ENCODE measurements at regions not wholly inside any gene's neighbourhood (a gene's known extent, or its start where the extent isn't known, plus 50 kb on each side); places are given as distances from the start of the nearest gene placed in this dataset.

GRCh38 chr10:4522296-4523000 is 303.6 kb upstream of the AKR1E2 start:
- Histone ChIP-seq H3K4me3 (no peak overlapping the region), H3K27ac (no peak overlapping the region)
- no peak for DNase-seq (ENCODE audit: low spot score)
- TF ChIP-seq CTCF (IDR thresholded peaks at IDR 0.05) = no peak

GRCh38 chr10:4519658-4520402 is 306.2 kb upstream of the AKR1E2 start:
- Histone ChIP-seq H3K27ac (peak overlapping the region in 1 of 2 donors; percentile 8), H3K4me3 (no peak overlapping the region)
- no peak for TF ChIP-seq CTCF (IDR thresholded peaks at IDR 0.05)
- no peak for DNase-seq (ENCODE audit: low spot score)

GRCh38 chr10:4517746-4518145 is 308.3 kb upstream of the AKR1E2 start:
- no peak overlapping the region for H3K4me3 ChIP-seq
- TF ChIP-seq CTCF (IDR thresholded peaks at IDR 0.05) = no peak
- no peak for DNase-seq (ENCODE audit: low spot score)
- H3K27ac ChIP-seq = no peak overlapping the region

GRCh38 chr10:4515721-4516120 is 310.3 kb upstream of the AKR1E2 start:
- TF ChIP-seq CTCF (IDR thresholded peaks at IDR 0.05) = no peak
- DNase-seq (ENCODE audit: low spot score) = no peak
- peak overlapping the region in 1 of 2 donors; percentile 82 for H3K27ac ChIP-seq
- no peak overlapping the region for H3K4me3 ChIP-seq

GRCh38 chr10:4514445-4515108 is 311.4 kb upstream of the AKR1E2 start:
- H3K4me3 ChIP-seq = peak overlapping the region; percentile 35
- H3K27ac ChIP-seq = peak overlapping the region; percentile 7 to 82
- TF ChIP-seq CTCF (IDR thresholded peaks at IDR 0.05) = no peak
- peak; percentile 84 for DNase-seq (ENCODE audit: low spot score)

- no peak overlapping the region for H3K4me3 ChIP-seq
- no peak for TF ChIP-seq CTCF (IDR thresholded peaks at IDR 0.05)
- DNase-seq (ENCODE audit: low spot score) = no peak
- H3K27ac ChIP-seq = no peak overlapping the region
Measured at GRCh38 chr10:4512671-4513240, 313.3 kb upstream of the AKR1E2 start.
